GM20000 (cell line): ENCODE measurements at regions not wholly inside any gene's neighbourhood (a gene's known extent, or its start where the extent isn't known, plus 50 kb on each side); places are given as distances from the start of the nearest gene placed in this dataset.

ENCODE experiments used
- DNase-seq: peaks from one replicate; pipeline ENCODE4 v3.0.0; 2012; ENCODE audit warnings: low spot score
- CTCF ChIP-seq: IDR thresholded peaks from 2 replicates; pipeline ENCODE4 v1.5.1; 2012; ENCODE audit warnings: mild to moderate bottlenecking, control low read depth; ENCODE audit errors: extremely low read depth, missing control alignments

- DNase-seq = no peak
- TF ChIP-seq CTCF = no peak
Measured at GRCh38 chr22:44587737-44588310, 89.8 kb upstream of the RTL6 start.

- no peak for TF ChIP-seq CTCF
- DNase-seq = no peak
Measured at GRCh38 chr22:44586999-44587736, 89.1 kb upstream of the RTL6 start.

- no peak for DNase-seq
- no peak for TF ChIP-seq CTCF
Measured at GRCh38 chr22:44586351-44586990, 88.4 kb upstream of the RTL6 start.

- no peak for TF ChIP-seq CTCF
- DNase-seq = no peak
Measured at GRCh38 chr22:44585559-44586350, 87.7 kb upstream of the RTL6 start.

- no peak for DNase-seq
- no peak for TF ChIP-seq CTCF
Measured at GRCh38 chr22:44584256-44584902, 86.3 kb upstream of the RTL6 start.

- DNase-seq = no peak
- no peak for TF ChIP-seq CTCF
Measured at GRCh38 chr22:44583854-44584253, 85.8 kb upstream of the RTL6 start.
